Heart left ventricle (tissue), 16 donors: ENCODE measurements at regions not wholly inside any gene's neighbourhood (a gene's known extent, or its start where the extent isn't known, plus 50 kb on each side); places are given as distances from the start of the nearest gene placed in this dataset.

Experiments used
- ATAC-seq, 4 donors: fragments of 200-7000 bp; cut with Tn5 transposase; one replicate each; pipeline ENCODE4 v1.9.1; 2020 to 2022; ENCODE audit warnings: moderate library complexity in 4 of 4, mild to moderate bottlenecking in 3 of 4, moderate number of reproducible peaks in 1 of 4
- DNase-seq, 5 donors: peaks; one replicate each; pipeline ENCODE4 v3.0.0-alpha.2; 2020
- H3K27ac ChIP-seq, 12 donors: fragments of 200-600 bp; sonication (generic) in 4 of 12; one replicate each; pipeline versions ENCODE4 v1.5.0 to v1.8.0; 2016 to 2022; ENCODE audit warnings: mild to moderate bottlenecking in 2 of 12
- H3K27me3 ChIP-seq, 9 donors: fragments of 200-600 bp; sonication (generic) in 2 of 9; one replicate each; pipeline versions ENCODE4 v1.5.1 to v1.8.0; 2016 to 2022; ENCODE audit warnings: mild to moderate bottlenecking in 3 of 9
- H3K36me3 ChIP-seq, 9 donors: fragments of 200-600 bp; sonication (generic) in 2 of 9; one replicate each; pipeline versions ENCODE4 v1.5.0 to v1.8.0; 2018 to 2022; ENCODE audit warnings: mild to moderate bottlenecking in 2 of 9
- H3K4me1 ChIP-seq, 12 donors: fragments of 200-600 bp; sonication (generic) in 4 of 12; one replicate each; pipeline versions ENCODE4 v1.5.0 to v1.8.0; 2016 to 2022; ENCODE audit warnings: mild to moderate bottlenecking in 3 of 12
- H3K4me3 ChIP-seq, 12 donors: fragments of 200-600 bp; sonication (generic) in 4 of 12; one replicate each; pipeline versions ENCODE4 v1.5.0 to v1.8.0; 2017 to 2022; ENCODE audit warnings: mild to moderate bottlenecking in 9 of 12, moderate library complexity in 4 of 12
- H3K9me3 ChIP-seq, 12 donors: fragments of 200-600 bp; sonication (generic) in 4 of 12; one replicate each; pipeline versions ENCODE4 v1.5.0 to v1.8.0; 2016 to 2022; ENCODE audit warnings: mild to moderate bottlenecking in 1 of 12
- CTCF ChIP-seq, 12 donors: fragments of 200-600 bp; sonication (generic) in 4 of 12; IDR thresholded peaks; one replicate each; pipeline versions ENCODE4 v1.5.0 to v1.8.0; 2018 to 2022; ENCODE audit warnings: antibody characterized with exemption in 12 of 12, mild to moderate bottlenecking in 5 of 12
- POLR2A ChIP-seq, 2 donors: fragments of 450-650 bp; IDR thresholded peaks; one replicate each; pipeline ENCODE4 v1.6.1; 2017; ENCODE audit warnings: antibody characterized with exemption in 2 of 2, mild to moderate bottlenecking in 2 of 2, moderate library complexity in 2 of 2
- WGBS, 4 donors: extraction: QIAGEN DNeasy Blood & Tissue Kit in 2 of 4; methylation state at CpG; one replicate each; pipeline versions ENCODE4 v1.1.5 to v1.1.7; 2013 to 2018; 5-methylcytosine and 5-hydroxymethylcytosine counted together
- intact Hi-C, 10 donors: fragments of 100-400 bp; cut with DNase I; formaldehyde crosslinking; loops; one replicate each; pipeline versions ENCODE4 v1.11.1 to v1.14.2; 2022
- donor health status: ischemic (EF 13 %, LVEDD 7.1; RV severe dilation, severe dysfunction).
- donor health status: healthy with polysubstance abuse.
- donor health status: DM: no; HTN: yes; CAD: no.
- donor health status: DM: no; HTN: no; CAD: no.
- donor health status: ischemic (EF 25% LVEDD 6.9; RV normal size, moderate dysfunction).
- donor health status: ischemic (EF 25% LVEDD 5.7; RV mildly dilated, moderate dysfunction).
- donor health status: healthy.
- donor health status: DM: yes; HTN: yes; CAD: no.
- donor health status: ischemic (EF 35%, LVEDD 5.7; RV mildly dilated, moderate dysfunction).
- donor health status: nonischemic (EF 11% LVEDD 7.7; RV severe dilation, severe dysfunction).
- donor health status: DM: yes; HTN: yes; CAD: no.
- donor health status: PGD.
- donor health status: ischemic (EF 29% LVEDD 5.4; RV normal size, mild dysfunction).
- donor health status: nonischemic (EF 23%, LVEDD 6.1; RV moderate dilation, normal function).

- no peaks in the 10 kb centered on the region for H3K9me3 ChIP-seq
- H3K36me3 ChIP-seq: peaks cover 0 to 73% (median 58%) of the 10 kb centered on the region in 9 donors
- intact Hi-C loops: loop anchor here in 1 of 10 donors (10.0 kb wide), 1 partner anchor 189 kb away; the partner anchor contains the start of gene UTRN
- WGBS, 4 donors: 90 to 98% (median 96%) methylated on average over 1 of the region's 1 CpG
- no peaks in the 10 kb centered on the region for H3K27me3 ChIP-seq
- no peak overlapping the region for H3K27ac ChIP-seq
- TF ChIP-seq POLR2A (IDR thresholded peaks at IDR 0.05) (no peak), CTCF (IDR thresholded peaks at IDR 0.05) (no peak)
- H3K4me3 ChIP-seq: no peak overlapping the region
- no peak for ATAC-seq
- no peak for DNase-seq
- H3K4me1 ChIP-seq: peaks cover 0 to 18% (median 10%) of the 10 kb centered on the region in 12 donors
Observed at GRCh38 chr6:144474290-144474689, 189.2 kb downstream of the UTRN start.

- ATAC-seq (no peak), DNase-seq (no peak)
- H3K9me3 ChIP-seq: no peaks in the 10 kb centered on the region
- no peak for TF ChIP-seq POLR2A (IDR thresholded peaks at IDR 0.05)
- TF ChIP-seq CTCF (IDR thresholded peaks at IDR 0.05): no peak
- peaks cover 0 to 24% (median 13%) of the 10 kb centered on the region in 12 donors for H3K4me1 ChIP-seq
- H3K27me3 ChIP-seq: no peaks in the 10 kb centered on the region
- H3K27ac ChIP-seq: no peak overlapping the region
- no peak overlapping the region for H3K4me3 ChIP-seq
- peaks cover 0 to 76% (median 61%) of the 10 kb centered on the region in 9 donors for H3K36me3 ChIP-seq
- intact Hi-C loops: loop anchor here in 4 of 10 donors (5.0 to 10.0 kb wide), 3 partner anchors 188 to 258 kb away; partner anchors contain the start of gene UTRN (in 2 of the 4)
Observed at GRCh38 chr6:144474904-144475303, 189.8 kb downstream of the UTRN start.

- H3K27me3 ChIP-seq: no peaks in the 10 kb centered on the region
- H3K9me3 ChIP-seq: no peaks in the 10 kb centered on the region
- no peak overlapping the region for H3K4me3 ChIP-seq
- peaks cover 0 to 81% (median 66%) of the 10 kb centered on the region in 9 donors for H3K36me3 ChIP-seq
- ATAC-seq (no peak), DNase-seq (no peak)
- peaks cover 0 to 29% (median 18%) of the 10 kb centered on the region in 12 donors for H3K4me1 ChIP-seq
- TF ChIP-seq CTCF (IDR thresholded peaks at IDR 0.05) (no peak), POLR2A (IDR thresholded peaks at IDR 0.05) (no peak)
- intact Hi-C loops: loop anchor here in 4 of 10 donors (5.0 to 10.0 kb wide), 3 partner anchors 188 to 258 kb away; partner anchors contain the start of gene UTRN (in 2 of the 4)
- H3K27ac ChIP-seq: no peak overlapping the region
Observed at GRCh38 chr6:144475411-144475810, 190.3 kb downstream of the UTRN start.

- Histone ChIP-seq H3K9me3 (no peaks in the 10 kb centered on the region), H3K27ac (no peak overlapping the region), H3K4me3 (no peak overlapping the region), H3K27me3 (no peaks in the 10 kb centered on the region), H3K4me1 (peaks cover 0 to 37% (median 19%) of the 10 kb centered on the region in 12 donors), H3K36me3 (peaks cover 0 to 87% (median 73%) of the 10 kb centered on the region in 9 donors)
- ATAC-seq: no peak
- intact Hi-C loops: loop anchor here in 4 of 10 donors (5.0 to 10.0 kb wide), 3 partner anchors 189 to 259 kb away; partner anchors contain the start of gene UTRN (in 2 of the 4)
- WGBS, 4 donors: 87 to 95% (median 93%) methylated on average over 3 of the region's 3 CpGs
- no peak for DNase-seq
- no peak for TF ChIP-seq CTCF (IDR thresholded peaks at IDR 0.05)
- no peak for TF ChIP-seq POLR2A (IDR thresholded peaks at IDR 0.05)
Observed at GRCh38 chr6:144476286-144476685, 191.2 kb downstream of the UTRN start.
